ENCODE measurements at regions not wholly inside any gene's neighbourhood (a gene's known extent, or its start where the extent isn't known, plus 50 kb on each side); places are given as distances from the start of the nearest gene placed in this dataset.
"Not testable (repeated sequence)": the region's sequence is repeated elsewhere in the genome, so short reads cannot be mapped to it uniquely, and the experiment has no call there.

- TF ChIP-seq POLR2A (IDR thresholded peaks at IDR 0.05; ENCODE audit: low read depth, low read length) = no peak
- FAIRE-seq (no peak), DNase-seq (ENCODE audit: insufficient read length, low spot score) (no peak)
Observed at GRCh38 chr5:16345454-16345853, 120.1 kb downstream of the ZNF622 start.

DNA sequence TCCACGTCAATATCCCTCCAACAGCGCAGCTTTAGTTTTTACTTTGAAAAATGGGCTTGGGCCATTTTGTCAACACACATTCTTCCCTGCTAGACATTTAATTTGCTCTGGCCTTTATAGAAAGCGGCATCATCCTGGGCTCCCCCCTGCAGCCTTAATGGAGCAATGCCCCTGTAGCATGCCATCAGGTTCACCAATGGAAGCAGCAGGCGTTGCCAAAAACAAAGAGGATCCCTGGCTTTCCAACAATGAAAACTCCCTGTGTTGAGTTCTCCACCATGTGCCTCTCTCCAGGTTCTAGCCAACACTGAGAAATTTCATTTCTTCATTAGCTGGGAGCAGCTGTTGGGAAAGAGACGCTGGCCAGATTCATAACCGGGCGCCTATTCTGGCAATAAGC lies 139.5 kb downstream of the ZNF622 start:
- DNase-seq (ENCODE audit: insufficient read length, low spot score) = no peak
- no peak for FAIRE-seq
- no peak for TF ChIP-seq POLR2A (IDR thresholded peaks at IDR 0.05; ENCODE audit: low read depth, low read length)

DNA sequence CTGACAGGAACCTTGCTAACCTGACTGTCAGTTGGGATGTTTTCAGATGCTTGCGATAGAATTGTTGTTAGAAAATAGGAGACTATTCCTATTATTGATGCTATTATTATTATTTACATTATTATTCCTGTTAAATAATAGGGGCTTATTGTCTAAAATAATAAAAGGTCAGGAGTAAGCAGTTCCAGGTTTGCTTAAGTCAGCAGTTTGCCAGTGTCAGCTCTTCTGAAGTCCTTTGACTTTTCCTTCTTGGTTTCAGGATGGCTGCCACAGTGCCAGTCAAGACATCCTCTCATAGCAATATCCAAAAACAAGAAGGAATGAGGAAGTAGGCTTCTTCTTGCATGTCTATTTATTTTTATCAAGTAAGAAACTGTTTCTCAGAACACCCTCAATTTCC lies 141.7 kb upstream of the MARCHF11 start:
- FAIRE-seq = no peak
- DNase-seq (ENCODE audit: insufficient read length, low spot score) = no peak
- no peak for TF ChIP-seq POLR2A (IDR thresholded peaks at IDR 0.05; ENCODE audit: low read depth, low read length)

DNA sequence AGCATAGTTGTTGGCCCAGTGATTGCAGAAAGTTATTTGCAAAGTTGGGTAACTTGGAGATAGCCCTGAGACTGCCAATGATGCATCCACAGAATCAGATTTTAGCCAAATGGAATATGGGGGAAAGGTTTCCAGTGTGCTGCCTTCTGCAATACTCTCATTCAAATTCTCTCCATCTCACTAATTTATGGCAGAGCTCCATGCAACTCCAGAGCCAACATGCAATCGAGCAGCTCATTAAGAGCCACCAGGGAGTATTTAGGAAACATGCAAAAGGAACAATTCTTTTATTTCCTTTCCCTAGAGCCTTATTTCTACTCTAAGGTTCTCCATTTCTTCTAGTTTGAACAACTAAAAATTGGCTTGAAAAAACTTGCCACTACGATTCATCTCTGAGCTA lies 135.9 kb upstream of the MARCHF11 start:
- no peak for DNase-seq (ENCODE audit: insufficient read length, low spot score)
- no peak for TF ChIP-seq POLR2A (IDR thresholded peaks at IDR 0.05; ENCODE audit: low read depth, low read length)
- FAIRE-seq = no peak

- FAIRE-seq (no peak), DNase-seq (ENCODE audit: insufficient read length, low spot score) (no peak)
- TF ChIP-seq POLR2A (IDR thresholded peaks at IDR 0.05; ENCODE audit: low read depth, low read length) = no peak
Observed at GRCh38 chr5:16313761-16314160, 134.2 kb upstream of the MARCHF11 start.

DNA sequence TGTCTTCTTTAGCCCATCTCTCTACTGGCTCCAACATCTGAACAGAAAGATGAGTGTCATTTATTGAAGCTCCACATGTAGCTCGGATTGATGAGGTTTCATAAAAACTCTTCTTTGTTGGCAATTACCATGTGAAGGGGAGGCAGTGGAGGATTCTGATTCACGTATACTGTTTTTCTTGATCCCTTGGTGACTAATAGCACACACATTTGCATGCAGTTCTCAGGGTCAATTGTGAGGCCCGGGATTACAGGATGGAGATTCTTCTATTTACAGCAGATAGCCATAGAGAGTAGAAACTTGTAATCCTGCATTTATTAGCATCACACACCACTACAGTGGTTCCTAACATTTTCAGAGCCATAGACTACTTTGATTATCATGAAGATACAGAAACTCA lies 133.2 kb upstream of the MARCHF11 start:
- TF ChIP-seq POLR2A (IDR thresholded peaks at IDR 0.05; ENCODE audit: low read depth, low read length) = no peak
- no peak for FAIRE-seq

GRCh38 chr5:16311666-16312065 lies 132.1 kb upstream of the MARCHF11 start:
- FAIRE-seq (no peak), DNase-seq (ENCODE audit: insufficient read length, low spot score) (no peak)
- TF ChIP-seq POLR2A (IDR thresholded peaks at IDR 0.05; ENCODE audit: low read depth, low read length) = no peak

More for the DNA sequence above, 133.2 kb upstream of the MARCHF11 start:
- no peak for DNase-seq (ENCODE audit: insufficient read length, low spot score)

DNA sequence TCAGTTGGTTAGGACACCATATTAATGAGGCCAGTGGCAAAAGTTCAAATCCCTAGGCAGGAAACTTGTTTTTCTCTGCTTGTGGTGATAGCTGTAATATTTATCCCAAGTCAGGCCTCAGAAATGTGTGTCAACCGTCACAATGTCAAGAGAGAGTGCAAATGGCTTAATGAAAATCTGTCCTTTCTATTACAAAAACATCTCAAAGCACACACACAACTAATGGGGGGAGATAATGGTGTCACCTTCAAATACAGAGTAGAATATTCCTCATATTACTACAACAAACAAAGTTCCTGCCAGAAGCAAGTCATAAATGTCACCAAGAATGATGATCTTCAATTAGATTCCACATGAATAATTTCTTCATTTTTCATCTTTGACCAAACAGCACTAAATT lies 127.2 kb upstream of the MARCHF11 start:
- DNase-seq (ENCODE audit: insufficient read length, low spot score) (no peak), FAIRE-seq (no peak)
- no peak for TF ChIP-seq POLR2A (IDR thresholded peaks at IDR 0.05; ENCODE audit: low read depth, low read length)

GRCh38 chr5:16304846-16305245 lies 125.3 kb upstream of the MARCHF11 start:
- FAIRE-seq (peak; percentile 71), DNase-seq (ENCODE audit: insufficient read length, low spot score) (peak; percentile 12)

DNA sequence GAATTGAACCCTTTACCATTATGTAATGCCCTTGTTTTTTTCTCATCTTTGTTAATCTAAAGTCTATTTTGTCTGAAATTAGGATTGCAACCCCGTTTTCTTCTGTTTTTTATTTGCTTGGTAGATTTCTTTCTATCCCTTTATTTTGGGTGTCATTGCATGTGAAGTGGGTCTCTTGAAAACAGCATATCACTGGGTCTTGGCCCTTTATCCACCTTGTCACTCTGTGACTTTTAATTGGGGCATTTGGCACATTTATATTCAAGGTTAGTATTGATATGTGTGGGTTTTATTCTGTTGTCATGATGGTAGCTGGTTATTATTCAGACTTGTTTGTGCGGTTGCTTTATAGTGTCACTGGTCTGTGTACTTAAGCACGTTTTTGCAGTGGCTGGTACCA lies 117.4 kb upstream of the MARCHF11 start:
- TF ChIP-seq POLR2A (IDR thresholded peaks at IDR 0.05; ENCODE audit: low read depth, low read length) = no peak
- FAIRE-seq = no peak
- DNase-seq (ENCODE audit: insufficient read length, low spot score) = no peak

More at GRCh38 chr5:16304846-16305245, 125.3 kb upstream of the MARCHF11 start:
- no peak for TF ChIP-seq POLR2A (IDR thresholded peaks at IDR 0.05; ENCODE audit: low read depth, low read length)

GRCh38 chr5:16291894-16292293 lies 112.3 kb upstream of the MARCHF11 start:
- no peak for TF ChIP-seq POLR2A (IDR thresholded peaks at IDR 0.05; ENCODE audit: low read depth, low read length)
- FAIRE-seq (no peak), DNase-seq (ENCODE audit: insufficient read length, low spot score) (no peak)

GRCh38 chr5:16291474-16291873 lies 111.9 kb upstream of the MARCHF11 start:
- no peak for DNase-seq (ENCODE audit: insufficient read length, low spot score)
- no peak for TF ChIP-seq POLR2A (IDR thresholded peaks at IDR 0.05; ENCODE audit: low read depth, low read length)
- no peak for FAIRE-seq

GRCh38 chr5:16283791-16284190 lies 104.2 kb upstream of the MARCHF11 start:
- DNase-seq (ENCODE audit: insufficient read length, low spot score) (no peak), FAIRE-seq (no peak)
- TF ChIP-seq POLR2A (IDR thresholded peaks at IDR 0.05; ENCODE audit: low read depth, low read length) = no peak

- not testable (repeated sequence) for DNase-seq (ENCODE audit: insufficient read length, low spot score); FAIRE-seq
Observed at GRCh38 chr5:16276859-16277258, 97.3 kb upstream of the MARCHF11 start.

DNA sequence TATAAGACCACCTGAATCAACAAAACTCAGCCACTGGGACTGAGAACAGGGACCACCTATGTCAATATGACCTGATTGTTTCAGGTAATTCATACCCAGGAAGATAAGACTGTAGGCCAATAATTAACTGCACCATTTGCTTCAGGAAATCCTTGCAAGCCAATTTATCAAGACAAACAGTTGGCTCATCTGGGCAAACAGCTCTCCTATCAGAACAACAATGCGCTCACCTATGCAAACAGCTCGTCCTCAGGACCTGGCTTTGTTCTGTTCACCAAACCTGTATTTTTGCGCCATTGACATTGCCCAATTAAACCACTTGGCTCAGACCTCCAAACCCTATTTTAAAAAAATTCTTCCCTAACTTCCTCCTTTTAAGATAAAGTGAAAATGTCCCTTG lies 92.3 kb upstream of the MARCHF11 start:
- FAIRE-seq = no peak
- no peak for TF ChIP-seq POLR2A (IDR thresholded peaks at IDR 0.05; ENCODE audit: low read depth, low read length)
- DNase-seq (ENCODE audit: insufficient read length, low spot score) = no peak

DNA sequence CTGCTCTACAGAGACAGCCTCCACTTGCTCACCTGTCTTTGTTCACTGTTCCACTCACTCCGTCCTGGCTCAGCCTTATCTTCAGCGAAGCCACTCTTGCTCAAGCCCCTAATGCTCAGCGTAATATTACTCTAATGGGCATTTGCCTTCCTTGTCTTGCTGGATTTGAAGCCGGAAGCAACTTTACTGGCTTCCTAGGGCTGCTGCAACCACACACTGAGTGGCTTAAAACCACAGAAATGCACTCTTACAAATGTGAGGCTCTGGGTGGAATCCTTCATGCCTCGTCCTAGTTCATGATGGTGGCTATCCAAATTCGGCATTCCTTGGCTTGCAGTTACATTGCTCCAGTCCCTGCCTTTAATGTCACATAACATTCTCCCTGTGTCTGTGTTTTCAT lies 85.5 kb upstream of the MARCHF11 start:
- DNase-seq (ENCODE audit: insufficient read length, low spot score) (no peak), FAIRE-seq (no peak)
- TF ChIP-seq POLR2A (IDR thresholded peaks at IDR 0.05; ENCODE audit: low read depth, low read length) = no peak
